WERI-Rb-1 (cell line): ENCODE measurements at regions not wholly inside any gene's neighbourhood (a gene's known extent, or its start where the extent isn't known, plus 50 kb on each side); places are given as distances from the start of the nearest gene placed in this dataset.

Experiments used
- DNase-seq: peaks from one replicate; pipeline ENCODE4 v3.0.0-alpha.2; 2020
- H3K27ac ChIP-seq: fragments of 250-450 bp; sonication (Bioruptor Pico); 2 replicates; pipeline ENCODE4 v1.5.1; 2020; ENCODE audit warnings: mild to moderate bottlenecking, moderate library complexity
- H3K27me3 ChIP-seq: fragments of 250-450 bp; sonication (Bioruptor Pico); 2 replicates; pipeline ENCODE4 v1.5.1; 2021; ENCODE audit warnings: mild to moderate bottlenecking, low read depth, moderate library complexity; ENCODE audit not compliant: insufficient read depth, severe bottlenecking
- H3K36me3 ChIP-seq: fragments of 250-450 bp; sonication (Bioruptor Pico); 2 replicates; pipeline ENCODE4 v1.5.1; 2020; ENCODE audit warnings: mild to moderate bottlenecking, moderate library complexity
- H3K4me3 ChIP-seq: 2 replicates; pipeline ENCODE4 v1.5.1; 2011; ENCODE audit warnings: low read depth, mild to moderate bottlenecking, control low read depth, low read length
- H3K9me3 ChIP-seq: fragments of 250-450 bp; sonication (Bioruptor Pico); 2 replicates; pipeline ENCODE4 v1.5.1; 2021; ENCODE audit warnings: mild to moderate bottlenecking, moderate library complexity; ENCODE audit not compliant: severe bottlenecking
- TF ChIP-seq, protein P1 (sequence below): IDR thresholded peaks from 2 replicates; pipeline ENCODE4 v1.5.1; 2011; ENCODE audit warnings: low read depth, mild to moderate bottlenecking, control low read depth, inconsistent platforms, low read length

DNA sequence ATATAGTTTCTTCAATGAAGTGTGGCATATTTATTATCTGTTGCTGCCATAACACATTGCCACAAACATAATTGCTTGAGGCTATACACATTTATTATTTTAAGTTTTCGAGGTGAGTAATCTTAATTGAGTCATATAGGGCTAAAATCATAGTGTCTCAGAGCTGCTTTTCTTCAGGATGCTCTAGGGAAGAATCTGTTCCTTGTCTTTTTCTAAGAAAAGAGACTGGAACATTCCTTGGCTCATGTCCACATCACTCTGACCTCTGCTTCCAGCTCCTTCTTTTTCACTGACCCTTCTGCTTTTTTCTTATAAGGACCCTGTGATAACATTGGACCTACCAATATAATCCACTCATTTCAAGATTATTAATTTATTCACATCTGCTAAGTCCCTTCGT lies 632.4 kb upstream of the TYRP1 start:
- H3K36me3 ChIP-seq: no peaks in the 10 kb centered on the region
- no peak for DNase-seq
- H3K27ac ChIP-seq: no peak overlapping the region
- TF ChIP-seq, protein P1, sequence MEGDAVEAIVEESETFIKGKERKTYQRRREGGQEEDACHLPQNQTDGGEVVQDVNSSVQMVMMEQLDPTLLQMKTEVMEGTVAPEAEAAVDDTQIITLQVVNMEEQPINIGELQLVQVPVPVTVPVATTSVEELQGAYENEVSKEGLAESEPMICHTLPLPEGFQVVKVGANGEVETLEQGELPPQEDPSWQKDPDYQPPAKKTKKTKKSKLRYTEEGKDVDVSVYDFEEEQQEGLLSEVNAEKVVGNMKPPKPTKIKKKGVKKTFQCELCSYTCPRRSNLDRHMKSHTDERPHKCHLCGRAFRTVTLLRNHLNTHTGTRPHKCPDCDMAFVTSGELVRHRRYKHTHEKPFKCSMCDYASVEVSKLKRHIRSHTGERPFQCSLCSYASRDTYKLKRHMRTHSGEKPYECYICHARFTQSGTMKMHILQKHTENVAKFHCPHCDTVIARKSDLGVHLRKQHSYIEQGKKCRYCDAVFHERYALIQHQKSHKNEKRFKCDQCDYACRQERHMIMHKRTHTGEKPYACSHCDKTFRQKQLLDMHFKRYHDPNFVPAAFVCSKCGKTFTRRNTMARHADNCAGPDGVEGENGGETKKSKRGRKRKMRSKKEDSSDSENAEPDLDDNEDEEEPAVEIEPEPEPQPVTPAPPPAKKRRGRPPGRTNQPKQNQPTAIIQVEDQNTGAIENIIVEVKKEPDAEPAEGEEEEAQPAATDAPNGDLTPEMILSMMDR: no peak
- no peaks in the 10 kb centered on the region for H3K9me3 ChIP-seq
- H3K4me3 ChIP-seq: no peak overlapping the region
- H3K27me3 ChIP-seq: no peaks in the 10 kb centered on the region

DNA sequence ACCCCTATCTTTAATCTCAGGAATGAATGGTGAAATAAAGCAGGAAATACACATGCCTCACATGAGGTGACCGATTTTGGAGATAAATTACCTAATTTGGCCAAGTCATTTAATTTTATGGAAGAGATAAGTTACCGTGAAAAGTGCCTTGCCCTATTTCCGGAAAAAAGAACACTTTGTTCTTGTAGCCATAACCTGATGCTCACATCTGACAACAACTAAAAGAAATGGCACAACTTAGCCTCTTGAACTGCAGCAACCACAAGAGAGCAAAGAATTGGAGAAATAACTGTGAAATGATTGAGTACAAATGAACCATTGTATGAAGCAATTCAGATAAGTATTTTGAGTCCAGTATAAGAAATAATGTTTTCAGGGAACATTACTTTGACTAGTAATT lies 628.1 kb upstream of the TYRP1 start:
- Histone ChIP-seq H3K27ac (no peak overlapping the region), H3K36me3 (no peaks in the 10 kb centered on the region), H3K4me3 (no peak overlapping the region), H3K9me3 (no peaks in the 10 kb centered on the region), H3K27me3 (no peaks in the 10 kb centered on the region)
- TF ChIP-seq, protein P1: no peak
- no peak for DNase-seq

DNA sequence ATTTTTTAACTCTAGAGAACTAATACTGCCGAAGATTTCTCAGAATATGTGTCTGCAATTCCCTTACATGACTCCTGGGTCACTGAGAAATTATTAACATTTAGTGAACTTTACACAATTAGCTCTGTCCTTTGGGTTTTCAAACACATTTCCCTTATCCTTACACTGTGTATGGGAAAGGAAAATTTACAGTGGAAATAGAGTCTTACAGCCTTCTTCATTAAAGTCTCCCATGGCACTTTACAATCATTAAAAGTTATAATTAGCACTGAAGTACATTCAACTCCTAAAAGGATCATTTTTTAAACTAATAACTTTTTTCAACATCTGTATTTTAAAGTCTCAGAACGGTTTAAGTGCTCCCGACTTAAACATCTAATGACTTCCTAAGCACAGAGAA lies 627.5 kb upstream of the TYRP1 start:
- Histone ChIP-seq H3K36me3 (no peaks in the 10 kb centered on the region), H3K27me3 (no peaks in the 10 kb centered on the region), H3K4me3 (no peak overlapping the region), H3K9me3 (no peaks in the 10 kb centered on the region), H3K27ac (no peak overlapping the region)
- DNase-seq: no peak
- TF ChIP-seq, protein P1: no peak

DNA sequence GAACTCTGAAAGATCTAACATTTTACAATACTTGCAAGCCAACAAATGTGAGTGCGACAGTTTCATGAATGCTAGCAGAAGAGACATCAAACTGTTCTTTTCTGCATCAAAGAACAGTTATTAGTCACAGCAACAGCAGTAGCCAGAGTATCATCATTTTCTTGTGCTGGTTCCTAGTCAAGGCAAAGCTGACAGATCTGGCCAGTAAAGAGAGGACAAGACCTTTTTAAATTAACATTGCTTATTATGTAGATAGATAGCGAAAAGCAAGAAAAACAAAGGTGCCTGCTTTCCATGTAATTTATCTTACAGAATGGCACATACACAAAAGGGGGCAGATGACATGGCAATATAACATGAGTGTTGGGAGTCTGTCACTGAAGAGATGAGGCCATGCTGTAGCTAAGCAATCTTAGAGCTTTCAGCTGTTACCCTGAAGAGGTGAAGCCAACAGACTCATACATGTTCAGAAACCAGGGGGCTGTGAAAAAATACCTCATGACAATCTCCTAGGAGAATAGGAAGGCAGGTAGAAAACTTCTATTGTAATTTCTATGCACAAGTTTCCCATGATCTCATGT lies 626.6 kb upstream of the TYRP1 start:
- no peak for DNase-seq
- no peaks in the 10 kb centered on the region for H3K9me3 ChIP-seq
- TF ChIP-seq, protein P1: no peak
- H3K4me3 ChIP-seq: no peak overlapping the region
- no peaks in the 10 kb centered on the region for H3K36me3 ChIP-seq
- no peak overlapping the region for H3K27ac ChIP-seq
- H3K27me3 ChIP-seq: no peaks in the 10 kb centered on the region

DNA sequence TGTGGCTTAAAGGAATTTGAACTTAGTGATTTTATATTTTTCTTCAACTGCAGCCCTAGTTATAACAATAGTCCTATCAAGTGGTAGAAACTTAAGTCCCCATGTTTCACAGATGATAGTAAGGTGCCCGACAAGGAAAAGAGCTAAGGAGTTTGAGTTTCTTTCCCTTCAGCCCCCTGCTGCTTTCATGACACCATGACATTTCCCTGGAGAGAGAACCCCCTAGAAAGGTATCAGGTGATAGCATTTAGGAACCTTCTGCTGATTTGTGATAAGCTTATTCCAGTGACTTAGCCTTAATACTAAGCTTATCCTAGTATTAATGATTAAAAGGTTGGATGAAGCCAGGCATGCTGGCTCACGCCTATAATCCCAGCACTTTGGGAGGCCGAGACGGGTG lies 623.8 kb upstream of the TYRP1 start:
- no peak overlapping the region for H3K27ac ChIP-seq
- TF ChIP-seq, protein P1: no peak
- no peak overlapping the region for H3K4me3 ChIP-seq
- DNase-seq: peak; percentile 37
- no peaks in the 10 kb centered on the region for H3K27me3 ChIP-seq
- H3K36me3 ChIP-seq: no peaks in the 10 kb centered on the region
- H3K9me3 ChIP-seq: no peaks in the 10 kb centered on the region

DNA sequence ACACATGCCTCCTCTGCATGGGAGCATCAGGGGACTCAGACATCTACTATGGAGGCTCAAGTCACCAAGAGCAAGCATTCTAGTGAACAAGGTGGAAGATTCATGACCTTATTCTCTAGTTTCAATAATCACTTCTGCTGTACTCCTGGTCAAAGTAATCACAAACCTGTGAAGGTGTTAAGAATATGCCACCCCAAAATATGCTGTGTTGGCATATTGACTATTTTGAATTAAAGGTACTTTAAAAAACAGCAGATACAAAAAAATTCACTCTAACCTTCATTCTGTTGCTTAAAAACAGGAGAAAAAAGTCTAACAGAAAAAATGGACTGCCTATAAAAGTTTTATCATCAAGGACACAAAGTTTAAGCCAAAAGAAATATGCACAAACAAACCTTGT lies 607.8 kb upstream of the TYRP1 start:
- DNase-seq: no peak
- Histone ChIP-seq H3K9me3 (no peaks in the 10 kb centered on the region), H3K27ac (no peak overlapping the region), H3K4me3 (no peak overlapping the region), H3K27me3 (no peaks in the 10 kb centered on the region), H3K36me3 (no peaks in the 10 kb centered on the region)
- TF ChIP-seq, protein P1: no peak
